Keratinocyte (primary cell): ENCODE measurements at regions not wholly inside any gene's neighbourhood (a gene's known extent, or its start where the extent isn't known, plus 50 kb on each side); places are given as distances from the start of the nearest gene placed in this dataset.

Source experiments
- DNase-seq: peaks from one replicate; pipeline ENCODE4 v3.0.0-alpha.2; 2011; ENCODE audit warnings: low read depth, missing footprints, low spot score
- FAIRE-seq: peaks from 2 replicates; lab custom pipeline; 2011; peaks lifted over from hg19 to GRCh38; lab: Jason Lieb, UNC
- H2AFZ ChIP-seq: 2 replicates; pipeline ENCODE4 v1.6.0; 2012; ENCODE audit warnings: low read length, control low read depth, inconsistent platforms; ENCODE audit not compliant: control insufficient read depth
- H3K27ac ChIP-seq: 2 replicates; pipeline ENCODE4 v1.5.1; 2011; ENCODE audit warnings: low read length; ENCODE audit not compliant: control insufficient read depth, insufficient read depth
- H3K27me3 ChIP-seq: 3 replicates; pipeline ENCODE4 v1.6.0; 2011; ENCODE audit warnings: low read length; ENCODE audit not compliant: control insufficient read depth, insufficient read depth; ENCODE audit errors: extremely low read depth
- H3K36me3 ChIP-seq, 2 experiments: 2 replicates in 1 of 2; 3 replicates in 1 of 2; pipeline ENCODE4 v1.5.1; 2011; ENCODE audit warnings: low read length in 2 of 2, mild to moderate bottlenecking in 1 of 2; ENCODE audit not compliant: control insufficient read depth in 2 of 2, insufficient read depth in 2 of 2; ENCODE audit errors: extremely low read depth in 1 of 2
- H3K4me1 ChIP-seq: 3 replicates; pipeline ENCODE4 v1.5.1; 2011; ENCODE audit warnings: low read length; ENCODE audit not compliant: control insufficient read depth, insufficient read depth; ENCODE audit errors: extremely low read depth
- H3K4me2 ChIP-seq: 3 replicates; pipeline ENCODE4 v1.6.0; 2011; ENCODE audit warnings: low read depth, low read length; ENCODE audit not compliant: control insufficient read depth, insufficient read depth; ENCODE audit errors: extremely low read depth
- H3K4me3 ChIP-seq, 3 experiments: fragments of 200-600 bp in 1 of 3; sonication (generic) in 1 of 3; 2 replicates in 2 of 3; 3 replicates in 1 of 3; pipeline ENCODE4 v1.5.1; 2011 to 2016; ENCODE audit warnings: low read length in 3 of 3, mild to moderate bottlenecking in 3 of 3, control low read depth in 2 of 3, inconsistent platforms in 1 of 3, low read depth in 1 of 3, mixed read lengths in 1 of 3, mixed run types in 1 of 3, moderate library complexity in 1 of 3; ENCODE audit not compliant: control insufficient read depth in 2 of 3, insufficient read depth in 2 of 3; ENCODE audit errors: extremely low read depth in 1 of 3
- H3K79me2 ChIP-seq: 2 replicates; pipeline ENCODE4 v1.6.0; 2012; ENCODE audit warnings: low read length; ENCODE audit not compliant: control insufficient read depth, insufficient read depth
- H3K9ac ChIP-seq: 3 replicates; pipeline ENCODE4 v1.6.0; 2011; ENCODE audit warnings: low read length; ENCODE audit not compliant: control insufficient read depth, insufficient read depth; ENCODE audit errors: extremely low read depth
- H3K9me1 ChIP-seq: 3 replicates; pipeline ENCODE4 v1.6.0; 2011; ENCODE audit warnings: low read length; ENCODE audit not compliant: control insufficient read depth, insufficient read depth; ENCODE audit errors: extremely low read depth
- H3K9me3 ChIP-seq: 2 replicates; pipeline ENCODE4 v1.5.1; 2012; ENCODE audit warnings: low read depth, low read length; ENCODE audit not compliant: control insufficient read depth
- H4K20me1 ChIP-seq: 3 replicates; pipeline ENCODE4 v1.6.0; 2011; ENCODE audit warnings: low read length; ENCODE audit not compliant: control insufficient read depth, insufficient read depth; ENCODE audit errors: extremely low read depth
- CTCF ChIP-seq, 3 experiments: IDR thresholded peaks in 1 of 3; conservative IDR thresholded peaks in 1 of 3; optimal IDR thresholded peaks in 1 of 3; 2 replicates in 2 of 3; 3 replicates in 1 of 3; pipeline versions ENCODE3 to v1.5.1; 2011; ENCODE audit warnings: low read length in 3 of 3, mild to moderate bottlenecking in 3 of 3, moderate library complexity in 2 of 3, control low read depth in 1 of 3, inconsistent platforms in 1 of 3; ENCODE audit not compliant: insufficient read depth in 2 of 3; ENCODE audit errors: extremely low read depth in 1 of 3
- EZH2 ChIP-seq: IDR thresholded peaks from one replicate; pipeline ENCODE4 v1.6.1; 2012; ENCODE audit warnings: inconsistent platforms, mild to moderate bottlenecking, low read length, moderate library complexity
- dilution Hi-C: fragments of 300-500 bp; cut with MboI; formaldehyde crosslinking; loops from one replicate; pipeline ENCODE4 v1.7.0; 2020; ENCODE audit warnings: low sequenced_read_pairs; ENCODE audit not compliant: extremely low pct_ligation_motif_present

- H3K36me3 ChIP-seq: no peaks in the 10 kb centered on the region
- H3K9me3 ChIP-seq: no peaks in the 10 kb centered on the region
- H3K4me1 ChIP-seq: no peaks in the 10 kb centered on the region
- H3K4me3 ChIP-seq: no peak overlapping the region
- H3K9me1 ChIP-seq: no peaks in the 10 kb centered on the region
- H4K20me1 ChIP-seq: no peaks in the 10 kb centered on the region
- no peak overlapping the region for H3K27ac ChIP-seq
- no peak overlapping the region for H3K4me2 ChIP-seq
- no peaks in the 10 kb centered on the region for H3K27me3 ChIP-seq
- DNase-seq (no peak), FAIRE-seq (no peak)
- TF ChIP-seq EZH2 (no peak), CTCF (optimal IDR thresholded peaks at IDR 0.05 in 1 of 3, IDR thresholded peaks at IDR 0.05 in 1 of 3, conservative IDR thresholded peaks at IDR 0.05 in 1 of 3; ENCODE audit: extremely low read depth in 1 of 3, insufficient read depth in 2 of 3, low read length in 3 of 3) (no peak)
- H3K79me2 ChIP-seq: no peaks in the 10 kb centered on the region
- H3K9ac ChIP-seq: no peak overlapping the region
- dilution Hi-C loops: no loop called here
- H2AFZ ChIP-seq: no peak overlapping the region
Observed at GRCh38 chr6:103925317-103925716, 934.4 kb downstream of the HACE1 start.

- no peak overlapping the region for H3K4me3 ChIP-seq
- H3K4me2 ChIP-seq: no peak overlapping the region
- TF ChIP-seq EZH2: no peak
- TF ChIP-seq CTCF (optimal IDR thresholded peaks at IDR 0.05 in 1 of 3, IDR thresholded peaks at IDR 0.05 in 1 of 3, conservative IDR thresholded peaks at IDR 0.05 in 1 of 3; ENCODE audit: extremely low read depth in 1 of 3, insufficient read depth in 2 of 3, low read length in 3 of 3): no peak
- no peaks in the 10 kb centered on the region for H3K4me1 ChIP-seq
- H2AFZ ChIP-seq: no peak overlapping the region
- no peaks in the 10 kb centered on the region for H3K27me3 ChIP-seq
- H4K20me1 ChIP-seq: no peaks in the 10 kb centered on the region
- dilution Hi-C loops: no loop called here
- no peak for FAIRE-seq
- no peaks in the 10 kb centered on the region for H3K9me1 ChIP-seq
- no peak for DNase-seq
- no peak overlapping the region for H3K27ac ChIP-seq
- H3K9ac ChIP-seq: no peak overlapping the region
- no peaks in the 10 kb centered on the region for H3K9me3 ChIP-seq
- no peaks in the 10 kb centered on the region for H3K36me3 ChIP-seq
- no peaks in the 10 kb centered on the region for H3K79me2 ChIP-seq
Observed at GRCh38 chr6:103910018-103910417, 949.7 kb downstream of the HACE1 start.
